UCSD-AML1 (cell line): ENCODE measurements at regions not wholly inside any gene's neighbourhood (a gene's known extent, or its start where the extent isn't known, plus 50 kb on each side); places are given as distances from the start of the nearest gene placed in this dataset.
A peak's percentile ranks its signal among the peaks of the same experiment; 100 is the strongest.
"Not testable (repeated sequence)": the region's sequence is repeated elsewhere in the genome, so short reads cannot be mapped to it uniquely, and the experiment has no call there.

Experiments
- DNase-seq: peaks from one replicate; lab custom pipeline; 2025; ENCODE audit not compliant: unreplicated experiment; lab: John Stamatoyannopoulos, UW

DNA sequence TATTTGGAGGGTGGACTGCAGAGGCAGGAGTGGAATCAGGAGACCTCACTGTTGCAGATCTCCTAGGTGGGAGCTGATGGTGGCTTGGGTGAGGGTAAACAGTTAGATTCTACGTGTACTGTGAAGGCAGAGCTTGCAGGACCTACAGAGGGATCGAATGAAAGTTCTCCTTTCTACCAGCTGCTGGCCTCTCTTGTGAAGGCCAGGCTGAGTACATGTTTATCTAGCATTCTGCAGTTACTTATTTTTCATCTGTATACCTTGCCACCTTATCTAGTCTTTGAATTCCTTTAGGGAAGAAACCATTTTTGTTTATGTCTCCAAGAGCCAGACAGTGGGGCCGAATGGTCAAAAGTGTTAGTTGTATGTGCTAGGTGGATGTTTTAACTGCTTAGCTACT, 57.6 kb downstream of the PTTG1 start:
- DNase-seq, result no peak

DNA sequence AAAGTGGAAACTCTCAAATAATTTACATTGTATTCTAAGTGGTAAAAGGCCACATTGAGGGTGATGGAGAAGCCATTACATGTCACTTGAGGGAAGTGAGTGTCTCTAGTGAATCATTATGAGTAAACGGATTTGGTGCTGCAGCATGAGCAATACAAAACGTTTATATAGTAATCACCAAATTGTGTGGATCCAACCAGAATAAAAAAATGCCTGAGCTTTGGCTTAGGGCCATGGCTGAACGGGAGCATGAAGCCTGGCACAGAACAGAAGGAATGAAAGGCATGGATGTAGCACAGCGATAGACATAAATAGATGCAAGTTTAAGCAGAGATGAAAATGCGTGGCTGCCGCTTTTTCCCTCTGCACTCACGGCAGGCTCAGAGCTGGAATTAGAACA, 58.3 kb downstream of the PTTG1 start:
- no peak for DNase-seq

DNA sequence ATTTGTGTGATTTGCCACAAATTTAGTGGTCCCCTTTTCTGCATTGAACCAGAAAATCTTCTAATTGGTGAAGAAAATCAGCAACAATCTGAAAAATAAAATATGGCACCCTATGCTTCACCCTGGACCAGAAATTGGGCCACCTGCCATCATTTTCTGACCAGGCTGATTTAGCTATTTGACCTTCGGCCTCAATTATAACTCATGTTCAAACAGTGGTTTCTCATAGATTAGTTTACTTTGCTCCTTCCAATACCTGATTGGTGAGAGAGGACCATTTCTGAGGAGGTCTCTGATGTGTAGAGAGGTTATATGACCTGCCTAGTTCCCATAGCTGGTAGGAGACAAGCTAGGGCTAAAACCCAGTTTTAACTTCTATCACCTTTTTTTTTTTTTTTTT, 59.0 kb downstream of the PTTG1 start:
- DNase-seq, result no peak

DNA sequence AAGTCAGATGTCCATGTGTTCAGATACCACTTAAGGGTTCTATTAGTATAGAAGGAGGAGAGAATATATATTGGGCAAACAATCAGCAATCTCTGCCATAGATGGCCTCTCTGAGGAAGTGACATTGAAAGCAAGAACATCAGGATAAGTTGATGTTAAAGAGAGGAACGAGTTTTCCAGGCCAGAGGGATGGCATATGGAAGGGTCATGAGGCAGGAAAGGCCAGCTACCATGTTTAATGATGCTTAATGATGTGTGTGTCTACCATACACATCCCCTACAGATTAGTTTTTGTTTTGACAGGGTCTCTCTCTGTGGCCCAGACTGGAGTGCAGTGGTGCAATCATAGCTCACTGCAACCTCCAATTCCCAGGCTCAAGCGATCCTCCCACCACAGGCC, 63.0 kb downstream of the PTTG1 start:
- no peak for DNase-seq

DNA sequence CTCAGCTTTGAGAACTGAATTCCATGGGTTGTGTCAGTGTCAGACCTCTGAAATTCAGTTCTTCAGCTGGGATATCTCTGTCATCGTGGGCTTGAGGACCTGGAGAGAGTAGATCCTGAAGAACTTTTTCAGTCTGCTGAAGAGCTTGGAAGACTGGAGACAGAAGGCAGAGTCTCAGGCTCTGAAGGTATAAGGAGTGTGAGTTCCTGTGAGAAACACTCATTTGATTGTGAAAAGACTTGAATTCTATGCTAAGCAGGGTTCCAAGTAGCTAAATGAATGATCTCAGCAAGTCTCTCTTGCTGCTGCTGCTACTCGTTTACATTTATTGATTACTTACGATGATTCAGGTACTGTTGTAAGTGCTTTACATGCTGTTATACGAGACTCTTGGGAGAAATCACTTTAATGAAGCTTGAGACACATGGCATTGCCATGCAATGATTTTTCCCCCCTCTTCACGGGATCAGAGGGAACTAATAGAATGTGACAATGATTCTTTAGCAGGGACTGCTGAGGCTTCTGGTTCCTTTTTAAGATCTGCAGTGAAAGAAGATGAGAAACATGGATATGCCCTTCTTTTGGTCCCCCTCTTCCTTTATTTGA, 63.8 kb downstream of the PTTG1 start:
- no peak for DNase-seq

DNA sequence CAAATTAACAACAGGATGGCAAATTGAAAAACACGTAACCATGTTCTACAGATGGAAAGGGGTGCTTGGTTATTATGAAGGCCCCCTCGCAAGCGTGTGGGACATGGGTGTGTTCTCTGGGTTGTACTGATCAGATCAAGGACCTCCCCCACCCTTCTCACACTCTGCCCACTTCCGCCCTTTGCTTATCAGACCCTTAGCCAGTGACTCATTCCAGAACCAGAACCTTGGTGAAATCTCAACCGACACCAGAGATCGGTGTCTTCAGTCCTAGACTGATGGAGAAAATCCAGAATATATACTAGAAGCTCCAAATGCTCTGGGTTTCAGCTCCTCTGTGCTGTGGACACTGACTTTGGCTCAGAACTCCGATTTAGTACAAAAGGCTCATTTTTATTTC, 64.9 kb downstream of the PTTG1 start:
- DNase-seq, result no peak

DNA sequence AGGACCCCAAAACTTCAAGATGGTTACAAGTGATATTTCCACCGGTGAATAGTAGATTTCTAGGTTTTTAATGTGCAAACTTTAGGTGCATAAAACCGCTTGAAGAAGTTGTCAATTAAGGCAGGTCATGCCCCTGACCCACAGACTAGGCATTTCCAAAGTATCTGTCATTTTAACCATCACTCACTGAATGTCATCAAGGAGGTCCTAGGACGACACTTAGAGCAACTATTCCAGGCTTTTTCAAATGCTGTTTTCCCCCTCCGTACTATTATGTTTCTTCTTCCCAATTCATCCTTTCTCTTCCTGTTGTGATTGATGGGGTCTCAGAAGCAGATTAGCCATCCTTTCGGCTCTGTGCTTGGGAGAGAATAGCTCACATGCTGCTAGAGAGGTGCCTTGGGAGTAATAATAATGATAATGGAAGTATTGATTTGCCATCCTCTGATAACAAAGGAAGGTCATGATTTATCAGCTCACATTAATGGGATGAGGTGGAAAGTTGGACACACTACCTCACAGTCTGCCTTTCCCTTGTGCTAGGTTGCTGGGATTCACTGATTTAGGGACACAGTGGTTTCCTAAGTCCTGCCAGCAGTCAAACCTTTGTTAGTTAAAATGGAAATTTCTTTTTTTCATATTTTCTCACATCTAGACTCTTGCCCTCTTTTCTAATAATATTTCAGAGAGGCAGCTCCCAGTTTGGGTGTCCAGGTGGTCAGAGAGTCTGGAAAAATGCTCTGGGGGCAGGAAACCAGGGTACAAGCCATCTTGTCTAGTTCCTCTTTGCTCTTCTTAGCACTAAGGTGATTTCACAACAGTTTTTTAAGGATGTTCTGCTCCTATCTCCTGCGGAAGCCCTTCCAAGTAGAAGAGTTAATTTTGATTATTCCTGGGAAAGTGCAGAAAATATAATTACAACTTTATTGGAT, 67.0 kb downstream of the PTTG1 start:
- DNase-seq, result no peak

DNA sequence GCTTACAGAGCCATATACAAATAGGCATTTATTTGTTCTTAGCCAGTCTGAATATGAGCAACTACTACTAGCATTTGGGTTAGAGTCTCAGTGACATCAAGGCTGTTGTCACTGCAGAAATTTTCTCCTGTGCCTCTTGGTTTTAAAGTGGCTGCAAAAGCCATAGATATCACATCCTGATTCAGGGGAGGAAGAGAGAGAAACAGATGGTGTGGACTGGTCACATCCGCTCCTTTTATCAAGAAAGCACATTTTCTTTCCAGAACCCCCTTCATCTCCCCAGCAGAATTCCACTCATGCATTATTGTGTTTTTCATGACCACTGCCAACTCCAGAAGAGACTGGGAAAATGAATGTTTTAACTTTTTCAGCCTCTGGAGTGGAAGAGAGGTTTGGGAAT, 69.8 kb downstream of the PTTG1 start:
- no peak for DNase-seq

DNA sequence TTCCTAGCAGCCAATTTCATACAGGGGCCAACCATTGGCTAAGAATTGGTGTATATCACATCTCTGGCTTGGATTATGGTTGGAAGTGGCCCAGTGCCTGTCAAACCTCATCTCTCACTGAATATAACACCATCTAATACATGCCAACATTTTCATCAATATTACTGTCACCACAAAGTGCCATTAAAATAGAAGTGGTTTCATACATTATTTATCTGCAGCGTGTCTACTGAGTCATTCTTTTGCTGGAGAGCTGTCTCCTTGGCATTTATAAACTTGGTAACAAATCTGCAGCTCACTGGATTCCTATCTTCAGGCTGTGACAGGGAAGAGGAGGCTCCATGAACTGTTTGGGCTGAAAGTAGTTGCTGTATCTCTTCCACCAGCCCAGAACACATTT, 70.9 kb downstream of the PTTG1 start:
- DNase-seq, result no peak

DNA sequence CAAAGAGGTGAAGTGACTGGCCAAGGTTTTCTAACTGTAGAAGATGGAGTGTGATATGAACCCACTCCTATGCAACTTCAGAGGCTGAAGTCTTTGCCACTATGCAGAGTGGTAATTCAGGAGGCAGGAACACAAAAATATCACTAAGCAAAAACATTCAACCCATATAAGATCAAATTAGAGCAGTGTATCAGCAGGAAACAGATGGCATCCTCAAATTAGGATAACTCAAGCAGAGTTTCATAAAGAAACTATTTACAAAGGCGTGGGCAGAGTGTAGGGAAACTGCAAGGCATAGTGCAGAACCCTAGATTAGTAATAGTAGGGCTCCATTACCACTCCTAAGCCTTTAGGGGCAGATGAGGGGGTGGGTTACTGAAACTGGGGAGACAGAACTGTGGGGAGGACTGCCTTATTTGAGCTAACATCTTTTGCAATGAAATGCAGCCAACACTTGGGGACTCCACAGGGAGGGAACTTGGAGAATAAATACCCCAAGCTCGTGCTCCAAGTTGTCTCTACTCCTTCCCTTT, 72.2 kb downstream of the PTTG1 start:
- peak; percentile 22 for DNase-seq

DNA sequence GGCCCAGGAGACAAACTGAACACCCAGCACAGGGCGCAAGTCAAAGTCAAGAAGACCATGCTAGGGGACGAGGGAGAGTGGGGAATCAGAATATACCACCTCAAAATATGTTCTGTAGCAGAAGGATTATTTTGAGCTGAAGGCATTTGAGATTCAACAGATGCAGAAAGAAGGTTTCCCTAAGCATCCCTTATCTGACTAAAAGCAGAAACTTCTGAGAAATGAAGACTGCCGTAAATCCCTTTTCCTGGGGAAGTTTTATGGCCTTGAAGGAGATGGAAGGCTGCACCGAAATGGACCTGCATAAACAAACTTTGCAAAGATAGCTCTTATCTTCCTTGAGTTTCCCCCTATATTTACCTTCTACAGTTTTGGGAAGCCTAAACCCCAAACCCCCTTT, 72.8 kb downstream of the PTTG1 start:
- DNase-seq, result no peak

DNA sequence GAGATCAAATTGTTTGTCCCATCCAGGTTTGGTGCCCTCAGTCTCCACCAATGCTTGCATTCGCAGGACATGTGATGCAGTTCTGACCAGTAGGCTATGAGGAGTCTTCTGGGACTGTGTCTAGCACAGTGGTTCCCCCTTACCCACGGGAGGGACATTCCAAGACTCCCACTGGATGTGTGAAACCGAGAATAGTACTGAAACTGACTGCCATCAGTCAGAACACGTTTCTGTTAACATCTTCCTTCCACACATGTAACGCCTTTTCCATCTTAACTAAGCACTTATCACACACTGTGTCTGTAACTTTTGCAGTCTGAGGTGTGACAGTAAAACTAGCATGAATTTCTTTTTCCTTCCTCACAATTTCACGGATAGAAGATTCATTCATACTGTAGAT, 74.7 kb downstream of the PTTG1 start:
- DNase-seq, result no peak

DNA sequence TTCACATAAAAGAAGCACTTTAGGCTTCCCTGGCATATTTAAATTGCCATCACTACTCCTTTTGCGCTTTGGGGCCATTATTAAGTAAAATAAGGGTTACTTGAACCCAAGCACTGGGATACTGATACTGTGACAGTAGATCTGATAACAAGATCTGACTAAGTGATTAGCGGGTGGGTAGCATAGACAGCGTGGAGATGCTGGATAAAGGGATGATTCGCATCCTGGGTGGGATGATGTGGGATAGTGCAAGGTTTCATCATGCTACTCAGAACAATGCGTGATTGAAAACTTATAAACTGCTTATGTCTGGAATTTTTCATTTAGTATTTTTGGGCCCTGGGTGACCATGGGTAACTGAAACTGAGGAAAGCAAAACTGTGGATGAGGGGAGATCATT, 75.1 kb downstream of the PTTG1 start:
- no peak for DNase-seq

DNA sequence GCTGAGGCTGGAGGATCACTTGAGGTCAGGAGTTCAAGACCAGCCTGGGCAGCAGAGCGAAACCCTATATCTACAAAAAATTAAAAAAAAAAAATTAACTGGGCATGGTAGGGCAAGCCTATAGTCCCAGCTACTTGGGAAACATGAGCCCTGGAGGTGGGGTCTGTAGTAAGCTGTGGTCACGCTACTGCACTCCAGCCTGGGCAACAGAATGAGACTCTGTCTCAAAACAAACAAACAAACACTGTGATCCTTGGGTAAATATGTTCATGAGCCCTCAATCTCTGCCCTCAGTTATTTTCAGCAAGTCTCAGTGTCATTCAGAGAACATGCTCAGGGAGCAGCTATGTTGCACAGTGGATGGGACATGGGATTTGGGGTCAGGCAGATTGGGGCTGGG, 76.2 kb downstream of the PTTG1 start:
- DNase-seq, result no peak

DNA sequence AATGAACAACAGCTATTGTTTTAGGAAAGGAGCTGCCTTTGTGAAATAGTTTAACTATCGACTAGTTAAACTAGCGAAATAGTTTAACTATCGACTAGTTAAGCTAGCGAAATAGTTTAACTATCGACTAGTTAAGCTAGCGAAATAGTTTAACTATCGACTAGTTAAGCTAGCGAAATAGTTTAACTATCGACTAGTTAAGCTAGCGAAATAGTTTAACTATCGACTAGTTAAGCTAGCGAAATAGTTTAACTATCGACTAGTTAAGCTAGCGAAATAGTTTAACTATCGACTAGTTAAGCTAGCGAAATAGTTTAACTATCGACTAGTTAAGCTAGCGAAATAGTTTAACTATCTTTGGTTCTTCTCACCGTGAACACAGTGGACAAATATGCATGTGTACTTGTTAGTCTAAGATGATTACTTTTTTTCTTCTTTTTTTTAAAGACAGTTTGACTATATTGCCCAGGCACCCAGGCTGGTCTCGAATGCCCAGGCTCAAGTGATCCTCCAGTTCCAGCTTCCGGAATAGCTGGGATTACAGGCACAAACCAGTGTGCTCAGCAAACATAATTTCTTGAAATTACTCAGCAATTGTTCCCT, 76.9 kb downstream of the PTTG1 start:
- not testable (repeated sequence) for DNase-seq

DNA sequence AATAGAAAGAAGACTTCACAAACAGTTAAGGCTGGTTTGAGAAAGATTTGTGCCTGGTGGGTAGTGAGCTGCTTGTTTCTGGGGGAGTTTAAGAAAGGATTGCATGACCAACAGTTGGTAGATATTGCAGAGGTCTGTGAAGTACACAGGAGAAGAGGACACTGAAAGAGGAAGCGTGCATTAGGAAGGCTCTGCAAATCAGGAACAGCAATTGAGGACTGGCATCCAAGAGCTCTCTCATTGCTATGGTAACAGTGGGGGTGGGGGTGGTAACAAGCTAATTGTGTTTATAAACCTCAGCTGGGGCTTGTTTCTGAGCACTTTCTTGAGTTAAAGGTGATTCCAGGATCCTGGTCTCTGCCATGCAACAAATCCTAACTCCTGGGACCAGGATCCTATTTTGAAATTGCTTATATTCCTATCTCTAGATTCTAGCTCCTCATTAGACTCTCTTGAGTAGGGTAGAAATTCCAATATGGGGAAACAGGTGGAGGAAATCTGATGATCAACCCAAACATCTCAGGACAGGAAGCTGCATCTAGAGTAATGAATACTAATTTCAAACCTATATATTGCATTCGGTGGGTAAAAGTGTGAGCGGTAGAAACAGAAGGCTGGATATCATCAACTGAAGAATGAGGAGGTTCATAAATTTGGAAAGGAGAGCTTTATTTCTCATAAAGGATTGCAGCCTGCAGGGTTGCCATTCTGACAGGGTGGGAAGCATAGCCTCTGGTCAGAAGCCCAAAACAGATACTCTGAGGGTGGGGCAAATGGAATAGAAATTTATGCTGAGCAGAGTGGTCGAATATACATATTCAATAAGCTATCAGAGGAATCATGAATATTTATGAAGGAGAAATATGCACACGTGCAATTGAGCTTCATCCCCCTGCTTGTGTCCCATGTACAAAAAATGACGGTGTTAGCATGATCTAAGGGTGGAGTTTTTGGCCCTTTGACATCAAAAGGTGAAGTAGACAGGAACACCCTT, 79.4 kb downstream of the PTTG1 start:
- DNase-seq, result no peak

DNA sequence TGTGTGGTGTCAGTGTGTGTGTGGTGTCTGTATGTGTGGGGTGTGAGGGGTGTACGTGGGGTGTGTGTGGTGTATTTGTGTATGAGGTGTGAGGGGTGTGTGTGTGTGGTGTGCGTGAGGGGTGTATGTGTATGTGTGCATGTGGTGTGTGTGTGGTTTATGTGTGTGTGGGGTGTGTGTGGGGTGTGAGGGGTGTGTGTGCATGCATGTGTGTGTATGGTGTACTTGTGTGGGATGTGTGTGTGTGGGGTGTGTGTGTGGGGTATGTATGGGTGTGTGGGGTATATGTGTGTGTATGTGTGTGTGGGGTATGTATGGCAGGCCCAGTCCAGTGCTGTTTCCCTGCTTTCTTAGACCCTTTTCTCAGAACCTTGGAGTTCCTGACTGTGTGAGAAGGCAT, 83.3 kb downstream of the PTTG1 start:
- no peak for DNase-seq

DNA sequence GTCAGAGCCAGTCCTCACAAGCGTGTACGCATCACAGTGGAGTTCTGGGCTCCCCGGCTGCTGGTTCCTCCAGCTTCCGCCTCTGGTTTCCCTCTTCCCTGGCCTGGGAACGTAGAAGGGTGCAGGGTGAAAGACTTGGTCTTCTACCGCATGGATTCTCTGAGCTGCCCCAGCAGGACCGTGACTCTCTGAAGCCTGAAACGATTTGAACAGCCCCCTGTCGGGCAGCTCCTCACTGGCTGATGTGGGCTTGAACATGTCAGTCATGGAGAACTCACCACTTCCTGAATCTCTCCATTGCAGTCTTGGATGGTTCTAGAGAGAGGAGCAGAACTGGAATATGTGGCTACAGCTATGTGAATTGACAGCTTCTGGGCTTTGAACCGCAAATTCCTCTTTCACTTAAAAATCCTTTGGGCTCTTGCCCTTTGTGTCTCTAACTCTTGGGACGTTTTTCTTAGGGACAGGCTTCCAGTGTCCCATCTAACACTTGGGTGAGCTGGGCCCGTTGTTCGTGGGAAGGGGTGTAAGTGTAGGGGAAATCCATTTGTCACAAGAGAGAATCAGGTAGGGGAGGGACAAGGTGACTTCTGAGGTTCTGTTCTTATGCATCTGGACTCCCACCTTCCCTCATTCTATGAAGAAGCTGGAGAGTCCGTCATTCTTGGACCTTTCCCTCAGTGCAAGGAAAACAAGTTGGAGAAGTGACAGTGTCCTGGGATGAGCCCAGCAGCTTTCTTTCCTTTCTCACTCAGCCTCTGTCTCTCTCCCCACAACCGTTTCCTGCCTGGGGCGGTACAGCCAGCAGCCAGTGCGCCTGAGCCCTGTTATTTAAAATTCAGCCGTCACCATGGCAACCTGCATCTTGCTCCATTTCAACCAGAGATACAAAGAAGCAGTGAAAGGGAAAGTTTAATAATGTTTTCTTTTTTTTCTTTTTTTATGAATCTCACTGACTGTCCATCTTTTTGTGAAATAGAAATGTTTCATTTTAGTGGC, 84.7 kb downstream of the PTTG1 start:
- peak; percentile 52 for DNase-seq

DNA sequence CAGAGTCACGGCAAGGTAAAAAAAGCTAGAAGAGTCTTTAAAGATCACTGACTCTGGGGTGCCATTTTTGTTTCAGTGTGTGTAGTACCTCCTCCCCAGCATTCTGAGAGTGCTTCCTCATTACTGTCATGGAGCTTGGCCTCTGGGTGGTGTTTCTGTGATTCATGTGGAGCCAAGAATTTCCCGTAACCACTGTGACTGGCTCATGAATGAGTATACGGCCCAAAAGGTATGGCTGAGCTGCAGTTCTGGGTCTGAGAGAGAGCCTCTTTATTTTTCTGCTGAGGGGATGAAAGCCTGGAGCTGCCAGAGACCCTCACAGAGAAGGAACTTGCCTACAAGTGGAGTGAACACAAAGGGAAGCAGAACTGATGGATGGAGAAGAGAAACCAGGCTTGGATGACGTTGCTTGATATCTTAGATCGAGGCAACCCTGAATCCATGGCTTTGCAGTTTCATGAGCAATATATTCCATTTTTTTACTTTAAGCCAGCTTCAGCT, 85.6 kb downstream of the PTTG1 start:
- DNase-seq, result no peak
